H9 (cell line): ENCODE measurements at regions not wholly inside any gene's neighbourhood (a gene's known extent, or its start where the extent isn't known, plus 50 kb on each side); places are given as distances from the start of the nearest gene placed in this dataset.

Experiments used
- DNase-seq: peaks from one replicate; pipeline ENCODE4 v3.0.0-alpha.2; 2017
- H2AFZ ChIP-seq: one replicate; pipeline ENCODE4 v1.6.1; 2013; ENCODE audit warnings: mild to moderate bottlenecking, low read length, control low read depth, moderate library complexity
- H2AK5ac ChIP-seq: 2 replicates; pipeline ENCODE4 v1.6.1; 2013; ENCODE audit warnings: low read length, control low read depth, mixed read lengths; ENCODE audit not compliant: insufficient read length
- H2BK120ac ChIP-seq: one replicate; pipeline ENCODE4 v1.6.1; 2013; ENCODE audit warnings: low read depth, mild to moderate bottlenecking, low read length, control low read depth, inconsistent platforms; ENCODE audit not compliant: poor library complexity, severe bottlenecking
- H2BK12ac ChIP-seq: 2 replicates; pipeline ENCODE4 v1.6.1; 2013; ENCODE audit warnings: low read length, control low read depth, mixed read lengths, low read depth; ENCODE audit not compliant: insufficient read length
- H2BK15ac ChIP-seq: 2 replicates; pipeline ENCODE4 v1.6.1; 2013; ENCODE audit warnings: low read depth, low read length, control low read depth
- H2BK20ac ChIP-seq: one replicate; pipeline ENCODE4 v1.6.1; 2013; ENCODE audit warnings: low read depth, mild to moderate bottlenecking, low read length, control low read depth, inconsistent platforms; ENCODE audit not compliant: poor library complexity, severe bottlenecking
- H2BK5ac ChIP-seq: 2 replicates; pipeline ENCODE4 v1.6.1; 2013; ENCODE audit warnings: low read length, control low read depth, mixed read lengths; ENCODE audit not compliant: insufficient read length
- H3K14ac ChIP-seq: 2 replicates; pipeline ENCODE4 v1.6.1; 2013; ENCODE audit warnings: low read length, control low read depth; ENCODE audit not compliant: insufficient read depth
- H3K18ac ChIP-seq: 2 replicates; pipeline ENCODE4 v1.6.1; 2013; ENCODE audit warnings: low read depth, mild to moderate bottlenecking, mixed read lengths, low read length, control low read depth; ENCODE audit not compliant: insufficient read length
- H3K23ac ChIP-seq: 2 replicates; pipeline ENCODE4 v1.6.1; 2013; ENCODE audit warnings: low read length, control low read depth, mixed read lengths, low read depth; ENCODE audit not compliant: insufficient read length
- H3K23me2 ChIP-seq: 2 replicates; pipeline ENCODE4 v1.6.1; 2013; ENCODE audit warnings: low read depth, mild to moderate bottlenecking, mixed read lengths, low read length, control low read depth; ENCODE audit not compliant: insufficient read length, poor library complexity, severe bottlenecking
- H3K27ac ChIP-seq: 2 replicates; pipeline ENCODE4 v1.5.1; 2013; ENCODE audit warnings: low read length, control low read depth, mixed read lengths, low read depth; ENCODE audit not compliant: insufficient read length
- H3K27me3 ChIP-seq: 2 replicates; pipeline ENCODE4 v1.6.1; 2013; ENCODE audit warnings: low read length, control low read depth, inconsistent platforms; ENCODE audit not compliant: insufficient read depth
- H3K4ac ChIP-seq: 2 replicates; pipeline ENCODE4 v1.6.1; 2013; ENCODE audit warnings: low read depth, mild to moderate bottlenecking, control low read depth, inconsistent platforms, low read length, moderate library complexity
- H3K4me1 ChIP-seq: 2 replicates; pipeline ENCODE4 v1.6.1; 2013; ENCODE audit warnings: low read length, control low read depth, inconsistent platforms; ENCODE audit not compliant: insufficient read depth
- H3K4me2 ChIP-seq: 2 replicates; pipeline ENCODE4 v1.6.1; 2013; ENCODE audit warnings: low read length, control low read depth, mixed read lengths; ENCODE audit not compliant: insufficient read length, insufficient read depth
- H3K56ac ChIP-seq: 2 replicates; pipeline ENCODE4 v1.6.1; 2013; ENCODE audit warnings: low read depth, mild to moderate bottlenecking, mixed read lengths, low read length, control low read depth; ENCODE audit not compliant: insufficient read length
- H3K79me1 ChIP-seq: 2 replicates; pipeline ENCODE4 v1.6.1; 2013; ENCODE audit warnings: low read depth, mild to moderate bottlenecking, moderate library complexity, low read length, control low read depth, inconsistent platforms; ENCODE audit not compliant: insufficient read depth, poor library complexity, severe bottlenecking
- H3K79me2 ChIP-seq: 2 replicates; pipeline ENCODE4 v1.6.1; 2013; ENCODE audit warnings: low read length, control low read depth, inconsistent platforms; ENCODE audit not compliant: insufficient read depth
- H3K9ac ChIP-seq: 2 replicates; pipeline ENCODE4 v1.6.1; 2013; ENCODE audit warnings: low read length, control low read depth, mixed read lengths; ENCODE audit not compliant: insufficient read length; ENCODE audit errors: extremely low read depth
- H3K9me3 ChIP-seq: one replicate; pipeline ENCODE4 v1.6.1; 2013; ENCODE audit warnings: low read depth, low read length, inconsistent platforms; ENCODE audit not compliant: control insufficient read depth
- H3T11ph ChIP-seq: one replicate; pipeline ENCODE4 v1.6.1; 2013; ENCODE audit warnings: mild to moderate bottlenecking, low read length, control low read depth, inconsistent platforms
- H4K20me1 ChIP-seq: one replicate; pipeline ENCODE4 v1.6.1; 2013; ENCODE audit not compliant: control insufficient read depth, insufficient read length, insufficient read depth
- H4K5ac ChIP-seq: 2 replicates; pipeline ENCODE4 v1.6.1; 2013; ENCODE audit warnings: low read depth, mild to moderate bottlenecking, mixed read lengths, low read length, control low read depth; ENCODE audit not compliant: insufficient read length
- H4K8ac ChIP-seq: replicated peaks from 2 replicates; pipeline ENCODE4 v1.6.1; 2013; ENCODE audit warnings: low read length, control low read depth, mixed read lengths, low read depth; ENCODE audit not compliant: insufficient read length
- H4K91ac ChIP-seq: 2 replicates; pipeline ENCODE4 v1.6.1; 2013; ENCODE audit warnings: low read depth, mild to moderate bottlenecking, moderate library complexity, mixed read lengths, low read length, control low read depth; ENCODE audit not compliant: insufficient read length
- H3K27ac Mint-ChIP-seq, 3 experiments: 2 replicates in 2 of 3; 3 replicates in 1 of 3; pipeline ENCODE4 v1.8.0; 2020 to 2021; ENCODE audit warnings: mixed read lengths in 3 of 3, mild to moderate bottlenecking in 1 of 3, moderate library complexity in 1 of 3
- H3K27me3 Mint-ChIP-seq: 2 replicates; pipeline ENCODE4 v1.8.0; 2021; ENCODE audit warnings: low read depth, mild to moderate bottlenecking, moderate library complexity, mixed read lengths
- H3K36me3 Mint-ChIP-seq, 3 experiments: 2 replicates in 2 of 3; 3 replicates in 1 of 3; pipeline ENCODE4 v1.8.0; 2020 to 2021; ENCODE audit warnings: low read depth in 3 of 3, mixed read lengths in 3 of 3; ENCODE audit not compliant: insufficient read depth in 1 of 3
- H3K4me1 Mint-ChIP-seq, 2 experiments: 2 replicates each; pipeline ENCODE4 v1.8.0; 2020; ENCODE audit warnings: mixed read lengths in 2 of 2
- H3K4me3 Mint-ChIP-seq, 2 experiments: 2 replicates in 1 of 2; 3 replicates in 1 of 2; pipeline ENCODE4 v1.8.0; 2020 to 2021; ENCODE audit warnings: mild to moderate bottlenecking in 2 of 2, mixed read lengths in 2 of 2, moderate library complexity in 1 of 2
- H3K9me3 Mint-ChIP-seq, 2 experiments: 2 replicates in 1 of 2; 3 replicates in 1 of 2; pipeline ENCODE4 v1.8.0; 2020; ENCODE audit warnings: mild to moderate bottlenecking in 2 of 2, mixed read lengths in 2 of 2, moderate library complexity in 1 of 2
- WGBS: extraction: QIAGEN DNeasy Blood & Tissue Kit; methylation state at CpG from one replicate; pipeline ENCODE4 v1.1.7; 2013; ENCODE audit warnings: missing lambda C conversion rate, low lambda C conversion rate, mixed read lengths; ENCODE audit not compliant: insufficient read length; ENCODE audit errors: extremely low coverage; 5-methylcytosine and 5-hydroxymethylcytosine counted together
- TF ChIP-seq, protein P1 (sequence below): fragments of 200-600 bp; sonication (generic); conservative IDR thresholded peaks from 3 replicates; pipeline ENCODE4 v1.8.0; 2021; ENCODE audit warnings: antibody characterized with exemption, mild to moderate bottlenecking

DNA sequence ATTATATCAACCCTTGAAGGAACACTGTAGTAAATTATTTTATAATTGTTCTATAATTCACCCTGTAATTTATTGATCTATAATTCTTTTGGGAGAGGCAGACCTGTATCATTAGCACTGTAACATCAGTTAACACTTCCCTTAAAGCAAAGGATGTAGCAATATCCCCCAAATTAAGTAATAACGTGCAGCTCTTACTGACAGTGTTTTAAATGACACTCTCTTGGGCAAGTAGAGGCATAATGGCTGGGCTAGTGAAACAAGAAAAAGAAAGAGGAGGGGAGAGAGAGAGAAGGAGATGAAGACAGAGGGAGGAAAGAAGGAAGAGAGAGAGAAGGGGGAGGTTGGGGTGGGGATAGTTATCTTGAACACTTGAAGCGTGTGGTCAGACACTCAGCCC is 161.0 kb upstream of the RNF32 start:
- H4K8ac ChIP-seq: no peak overlapping the region
- H3K23me2 ChIP-seq: no peaks in the 10 kb centered on the region
- H2BK5ac ChIP-seq: no peak overlapping the region

More for the DNA sequence above, 161.0 kb upstream of the RNF32 start:
- Histone ChIP-seq H3K4ac (no peak overlapping the region), H3K4me1 (no peaks in the 10 kb centered on the region), H2BK20ac (no peak overlapping the region), H2BK120ac (no peak overlapping the region), H3K9ac (no peak overlapping the region), H3T11ph (no peak overlapping the region), H4K91ac (no peak overlapping the region), H3K4me2 (no peak overlapping the region), H3K79me2 (no peaks in the 10 kb centered on the region), H2BK12ac (no peak overlapping the region), H3K23ac (no peak overlapping the region), H3K9me3 (no peaks in the 10 kb centered on the region), H3K18ac (no peak overlapping the region), H3K27ac (no peak overlapping the region), H3K14ac (no peak overlapping the region), H2AK5ac (no peak overlapping the region), H4K20me1 (no peaks in the 10 kb centered on the region), H2AFZ (no peak overlapping the region), H3K79me1 (no peaks in the 10 kb centered on the region), H3K27me3 (no peaks in the 10 kb centered on the region), H4K5ac (no peak overlapping the region), H2BK15ac (no peak overlapping the region), H3K56ac (no peak overlapping the region)
- H3K27ac Mint-ChIP-seq: no peak overlapping the region; a peak in 1 of 7 replicates
- H3K9me3 Mint-ChIP-seq: peaks cover 0 to 3% of the 10 kb centered on the region in 2 experiments; a peak in 1 of 5 replicates
- H3K4me3 Mint-ChIP-seq: no peak overlapping the region
- WGBS: no CpG with 5 or more reads among the region's 2 CpGs
- TF ChIP-seq, protein P1, sequence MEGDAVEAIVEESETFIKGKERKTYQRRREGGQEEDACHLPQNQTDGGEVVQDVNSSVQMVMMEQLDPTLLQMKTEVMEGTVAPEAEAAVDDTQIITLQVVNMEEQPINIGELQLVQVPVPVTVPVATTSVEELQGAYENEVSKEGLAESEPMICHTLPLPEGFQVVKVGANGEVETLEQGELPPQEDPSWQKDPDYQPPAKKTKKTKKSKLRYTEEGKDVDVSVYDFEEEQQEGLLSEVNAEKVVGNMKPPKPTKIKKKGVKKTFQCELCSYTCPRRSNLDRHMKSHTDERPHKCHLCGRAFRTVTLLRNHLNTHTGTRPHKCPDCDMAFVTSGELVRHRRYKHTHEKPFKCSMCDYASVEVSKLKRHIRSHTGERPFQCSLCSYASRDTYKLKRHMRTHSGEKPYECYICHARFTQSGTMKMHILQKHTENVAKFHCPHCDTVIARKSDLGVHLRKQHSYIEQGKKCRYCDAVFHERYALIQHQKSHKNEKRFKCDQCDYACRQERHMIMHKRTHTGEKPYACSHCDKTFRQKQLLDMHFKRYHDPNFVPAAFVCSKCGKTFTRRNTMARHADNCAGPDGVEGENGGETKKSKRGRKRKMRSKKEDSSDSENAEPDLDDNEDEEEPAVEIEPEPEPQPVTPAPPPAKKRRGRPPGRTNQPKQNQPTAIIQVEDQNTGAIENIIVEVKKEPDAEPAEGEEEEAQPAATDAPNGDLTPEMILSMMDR: no peak
- H3K4me1 Mint-ChIP-seq: 0 out of 4 replicates have a peak, but pooled peaks cover 0 to 3% of the 10 kb centered on the region in 2 experiments
- DNase-seq: no peak
- H3K27me3 Mint-ChIP-seq: peaks cover 2% of the 10 kb centered on the region
- H3K36me3 Mint-ChIP-seq: no peaks in the 10 kb centered on the region
